Spleen (tissue), 11 donors: ENCODE measurements at regions not wholly inside any gene's neighbourhood (a gene's known extent, or its start where the extent isn't known, plus 50 kb on each side); places are given as distances from the start of the nearest gene placed in this dataset.
"Not testable (repeated sequence)": the region's sequence is repeated elsewhere in the genome, so short reads cannot be mapped to it uniquely, and the experiment has no call there.

Experiments
- DNase-seq: peaks from one replicate; pipeline ENCODE4 v3.0.0-alpha.2; 2020
- H3K27ac ChIP-seq, 8 donors: fragments of 200-600 bp; sonication (generic) in 7 of 8; 1 replicate in 4 of 8; 2 replicates in 4 of 8; pipeline versions ENCODE4 v1.5.0 to v1.8.0; 2016 to 2021; ENCODE audit warnings: inconsistent platforms in 4 of 8, mild to moderate bottlenecking in 4 of 8, moderate library complexity in 1 of 8
- H3K27me3 ChIP-seq, 7 donors: fragments of 200-600 bp; sonication (generic) in 6 of 7; replicated peaks in 1 of 7; 1 replicate in 4 of 7; 2 replicates in 3 of 7; pipeline versions ENCODE4 v1.5.0 to v1.8.0; 2016 to 2021; ENCODE audit warnings: inconsistent platforms in 3 of 7, mild to moderate bottlenecking in 1 of 7
- H3K36me3 ChIP-seq, 6 donors: fragments of 200-600 bp; sonication (generic) in 5 of 6; 1 replicate in 4 of 6; 2 replicates in 2 of 6; pipeline versions ENCODE4 v1.5.0 to v1.8.0; 2016 to 2021; ENCODE audit warnings: inconsistent platforms in 2 of 6
- H3K4me1 ChIP-seq, 6 donors: fragments of 200-600 bp; sonication (generic) in 5 of 6; 1 replicate in 3 of 6; 2 replicates in 3 of 6; pipeline versions ENCODE4 v1.5.0 to v1.8.0; 2016 to 2021; ENCODE audit warnings: inconsistent platforms in 3 of 6
- H3K4me3 ChIP-seq, 8 donors: fragments of 200-600 bp; sonication (generic) in 7 of 8; 1 replicate in 4 of 8; 2 replicates in 4 of 8; pipeline versions ENCODE4 v1.5.0 to v1.8.0; 2016 to 2021; ENCODE audit warnings: inconsistent platforms in 4 of 8, mild to moderate bottlenecking in 4 of 8, moderate library complexity in 2 of 8
- H3K9me3 ChIP-seq, 8 donors: fragments of 200-600 bp; sonication (generic) in 7 of 8; 1 replicate in 4 of 8; 2 replicates in 4 of 8; pipeline versions ENCODE4 v1.5.0 to v1.8.0; 2016 to 2021; ENCODE audit warnings: inconsistent platforms in 4 of 8
- CTCF ChIP-seq, 11 experiments: fragments of 200-600 bp in 7 of 11; fragments of 450-650 bp in 4 of 11; sonication (generic) in 4 of 11; IDR thresholded peaks in 8 of 11; conservative IDR thresholded peaks in 3 of 11; 1 replicate in 7 of 11; 2 replicates in 4 of 11; pipeline versions ENCODE4 v1.4.0 to v1.8.0; 2016 to 2021; ENCODE audit warnings: antibody characterized with exemption in 11 of 11, inconsistent platforms in 4 of 11, mild to moderate bottlenecking in 1 of 11
- POLR2A ChIP-seq, 3 donors: fragments of 450-650 bp; IDR thresholded peaks; one replicate each; pipeline ENCODE4 v1.5.1; 2017; ENCODE audit warnings: antibody characterized with exemption in 3 of 3, mild to moderate bottlenecking in 1 of 3
- POLR2AphosphoS5 ChIP-seq, 3 donors: sonication (generic); formaldehyde crosslinking; IDR thresholded peaks; one replicate each; pipeline ENCODE4 v1.5.1; 2017; ENCODE audit warnings: antibody characterized with exemption in 3 of 3
- WGBS, 5 donors: extraction: QIAGEN DNeasy Blood & Tissue Kit in 3 of 5; methylation state at CpG; one replicate each; pipeline versions ENCODE4 v1.1.5 to v1.1.7; 2013 to 2018; 5-methylcytosine and 5-hydroxymethylcytosine counted together
- intact Hi-C: fragments of 100-400 bp; cut with DNase I; formaldehyde crosslinking; loops from one replicate; pipeline ENCODE4 v1.15.0; 2023; ENCODE audit warnings: low total_unique reads
- donor health status: healthy with polysubstance abuse.
- donor health status: DM: no; HTN: no; CAD: no; lungs with moderate emphysema.
- donor health status: DM: no; HTN: no; CAD: no.
- donor health status: Bipolar disorder and iron deficiency.
- donor health status: healthy.
- donor health status: DM: no; HTN: no; CAD: no.
- donor health status: DM: yes; HTN: yes; CAD: no.

GRCh38 chrX:128616933-128617332 lies 564.7 kb upstream of the ACTRT1 start:
- DNase-seq = no peak

GRCh38 chrX:128606817-128607216 lies 554.6 kb upstream of the ACTRT1 start:
- H3K4me3 ChIP-seq, H3K36me3 ChIP-seq, H3K4me1 ChIP-seq, intact Hi-C loops, H3K27me3 ChIP-seq, H3K27ac ChIP-seq, H3K9me3 ChIP-seq, DNase-seq: not testable (repeated sequence)
- WGBS, 5 donors = 83 to 100% (median 91%) methylated on average over 1 to 12 of the region's 16 CpGs

More at GRCh38 chrX:128616933-128617332, 564.7 kb upstream of the ACTRT1 start:
- no peaks in the 10 kb centered on the region for H3K27me3 ChIP-seq
- no peaks in the 10 kb centered on the region for H3K36me3 ChIP-seq
- no peak overlapping the region for H3K4me3 ChIP-seq
- no peak overlapping the region for H3K27ac ChIP-seq
- 70 to 92% (median 81%) methylated on average over 1 of the region's 1 CpG for WGBS, 5 donors
- H3K9me3 ChIP-seq = no peaks in the 10 kb centered on the region
- intact Hi-C loops = no loop called here
- TF ChIP-seq POLR2A (IDR thresholded peaks at IDR 0.05) (no peak), CTCF (IDR thresholded peaks at IDR 0.05 in 8 of 11, conservative IDR thresholded peaks at IDR 0.05 in 3 of 11) (no peak), POLR2AphosphoS5 (IDR thresholded peaks at IDR 0.05) (no peak)
- no peaks in the 10 kb centered on the region for H3K4me1 ChIP-seq

- WGBS, 5 donors = 57 to 80% (median 70%) methylated on average over 21 to 31 of the region's 31 CpGs; no CpG with 5 or more reads in 1 of the 5 donors
- H3K36me3 ChIP-seq, H3K9me3 ChIP-seq, H3K4me1 ChIP-seq, H3K4me3 ChIP-seq, DNase-seq, H3K27ac ChIP-seq, intact Hi-C loops, H3K27me3 ChIP-seq: not testable (repeated sequence)
Measured at GRCh38 chrX:128606357-128606756, 554.2 kb upstream of the ACTRT1 start.

- Histone ChIP-seq H3K27ac (no peak overlapping the region), H3K4me3 (no peak overlapping the region), H3K36me3 (no peaks in the 10 kb centered on the region), H3K4me1 (no peaks in the 10 kb centered on the region), H3K9me3 (no peaks in the 10 kb centered on the region), H3K27me3 (no peaks in the 10 kb centered on the region)
- no peak for DNase-seq
- WGBS, 5 donors = 78 to 91% (median 88%) methylated on average over 2 of the region's 2 CpGs
- intact Hi-C loops = no loop called here
- no peak for TF ChIP-seq POLR2AphosphoS5 (IDR thresholded peaks at IDR 0.05)
- no peak for TF ChIP-seq POLR2A (IDR thresholded peaks at IDR 0.05)
- no peak for TF ChIP-seq CTCF (IDR thresholded peaks at IDR 0.05 in 8 of 11, conservative IDR thresholded peaks at IDR 0.05 in 3 of 11)
Measured at GRCh38 chrX:128601706-128602105, 549.5 kb upstream of the ACTRT1 start.

- intact Hi-C loops = no loop called here
- H3K4me3 ChIP-seq = no peak overlapping the region
- no peaks in the 10 kb centered on the region for H3K9me3 ChIP-seq
- no peak overlapping the region for H3K27ac ChIP-seq
- no peaks in the 10 kb centered on the region for H3K36me3 ChIP-seq
- DNase-seq = no peak
- no peaks in the 10 kb centered on the region for H3K4me1 ChIP-seq
- WGBS, 5 donors = 51 to 80% (median 67%) methylated on average over 1 of the region's 1 CpG
- TF ChIP-seq POLR2A (IDR thresholded peaks at IDR 0.05) (no peak), CTCF (IDR thresholded peaks at IDR 0.05 in 8 of 11, conservative IDR thresholded peaks at IDR 0.05 in 3 of 11) (no peak), POLR2AphosphoS5 (IDR thresholded peaks at IDR 0.05) (no peak)
- H3K27me3 ChIP-seq = no peaks in the 10 kb centered on the region
Measured at GRCh38 chrX:128599632-128600031, 547.4 kb upstream of the ACTRT1 start.
